ENCODE measurements at regions not wholly inside any gene's neighbourhood (a gene's known extent, or its start where the extent isn't known, plus 50 kb on each side); places are given as distances from the start of the nearest gene placed in this dataset.

- Mint-ChIP-seq H3K9me3 (peaks cover 5% of the 10 kb centered on the region; the same call in 1 of the 2 replicates), H3K4me3 (no peak overlapping the region), H3K27ac (no peak overlapping the region), H3K27me3 (ENCODE audit: low read depth) (no peaks in the 10 kb centered on the region), H3K36me3 (no peaks in the 10 kb centered on the region), H3K4me1 (peaks cover 28% of the 10 kb centered on the region)
- no peak for ATAC-seq
- POLR2A ChIA-PET, result no interaction called here
- no peak for TF ChIP-seq ATF2 (CRISPR knock-in tag; IDR thresholded peaks at IDR 0.05; ENCODE audit: borderline replicate concordance, low read depth)
- TF ChIP-seq ZNF317 (CRISPR knock-in tag; IDR thresholded peaks at IDR 0.05; ENCODE audit: borderline replicate concordance, low read depth), result no peak
- no peak for TF ChIP-seq CBFB (CRISPR knock-in tag; IDR thresholded peaks at IDR 0.05; ENCODE audit: low read depth)
- no peak for TF ChIP-seq KAT7 (CRISPR knock-in tag; IDR thresholded peaks at IDR 0.05; ENCODE audit: borderline replicate concordance)
- no peak for TF ChIP-seq RORB (CRISPR knock-in tag; IDR thresholded peaks at IDR 0.05)
- CTCF ChIA-PET, result no interaction called here
- DNase-seq (ENCODE audit: low spot score), result no peak
Measured at GRCh38 chr5:67676863-67677262, 480.3 kb upstream of the CD180 start.

GRCh38 chr5:67674159-67674655, 477.6 kb upstream of the CD180 start:
- ChIA-PET CTCF (no interaction called here), POLR2A (no interaction called here)
- peaks cover 25% of the 10 kb centered on the region for H3K4me1 Mint-ChIP-seq
- H3K27ac Mint-ChIP-seq, result no peak overlapping the region
- no peak for TF ChIP-seq ZNF416 (CRISPR knock-in tag; IDR thresholded peaks at IDR 0.05)
- no peak for TF ChIP-seq CBFB (CRISPR knock-in tag; IDR thresholded peaks at IDR 0.05; ENCODE audit: low read depth)
- TF ChIP-seq PRDM15 (CRISPR knock-in tag; IDR thresholded peaks at IDR 0.05), result no peak
- TF ChIP-seq USF1 (CRISPR knock-in tag; IDR thresholded peaks at IDR 0.05), result no peak
- no peak for TF ChIP-seq USF2 (CRISPR knock-in tag; IDR thresholded peaks at IDR 0.05)
- no peak for TF ChIP-seq AR (CRISPR knock-in tag; IDR thresholded peaks at IDR 0.05)
- TF ChIP-seq GTF2I (CRISPR knock-in tag; conservative IDR thresholded peaks at IDR 0.05), result no peak
- no peak for TF ChIP-seq NFYB (CRISPR knock-in tag; conservative IDR thresholded peaks at IDR 0.05; ENCODE audit: low read depth)
- no peak for TF ChIP-seq ERG (CRISPR knock-in tag; IDR thresholded peaks at IDR 0.05)
- TF ChIP-seq MAX (CRISPR knock-in tag; IDR thresholded peaks at IDR 0.05), result no peak
- TF ChIP-seq CREM (CRISPR knock-in tag; IDR thresholded peaks at IDR 0.05), result no peak
- no peak for TF ChIP-seq ZNF396 (CRISPR knock-in tag; IDR thresholded peaks at IDR 0.05; ENCODE audit: borderline replicate concordance)
- no peak for TF ChIP-seq RORB (CRISPR knock-in tag; IDR thresholded peaks at IDR 0.05)
- H3K9me3 Mint-ChIP-seq, result peaks cover 16% of the 10 kb centered on the region
- H3K27me3 Mint-ChIP-seq (ENCODE audit: low read depth), result no peaks in the 10 kb centered on the region
- H3K4me3 Mint-ChIP-seq, result no peak overlapping the region
- ATAC-seq (no peak), DNase-seq (ENCODE audit: low spot score) (no peak)
- no peaks in the 10 kb centered on the region for H3K36me3 Mint-ChIP-seq

All from WTC11 (cell line).